Adrenal gland (tissue), 9 donors: ENCODE measurements at regions not wholly inside any gene's neighbourhood (a gene's known extent, or its start where the extent isn't known, plus 50 kb on each side); places are given as distances from the start of the nearest gene placed in this dataset.

Experiments used
- DNase-seq, 7 donors: peaks; one replicate each; pipeline ENCODE4 v3.0.0-alpha.2; 2019 to 2020
- H3K27ac ChIP-seq, 5 donors: fragments of 200-600 bp; sonication (generic) in 4 of 5; 1 replicate in 3 of 5; 2 replicates in 2 of 5; pipeline versions ENCODE4 v1.5.1 to v1.8.0; 2016 to 2020; ENCODE audit warnings: mild to moderate bottlenecking in 1 of 5
- H3K27me3 ChIP-seq: fragments of 200-600 bp; 2 replicates; pipeline ENCODE4 v1.8.0; 2021
- H3K36me3 ChIP-seq, 2 donors: fragments of 200-600 bp; replicated peaks in 1 of 2; 1 replicate in 1 of 2; 2 replicates in 1 of 2; pipeline versions ENCODE4 v1.5.1 to v1.8.0; 2018 to 2022
- H3K4me1 ChIP-seq, 2 donors: fragments of 200-600 bp; replicated peaks in 1 of 2; 1 replicate in 1 of 2; 2 replicates in 1 of 2; pipeline versions ENCODE4 v1.5.1 to v1.8.0; 2018 to 2021
- H3K4me3 ChIP-seq, 4 donors: fragments of 200-600 bp; sonication (generic) in 3 of 4; one replicate each; pipeline ENCODE4 v1.5.1; 2016 to 2018
- H3K9me3 ChIP-seq, 3 donors: fragments of 200-600 bp; sonication (generic) in 1 of 3; replicated peaks in 1 of 3; 1 replicate in 2 of 3; 2 replicates in 1 of 3; pipeline versions ENCODE4 v1.5.1 to v1.8.0; 2016 to 2021
- POLR2A ChIP-seq, 2 donors: fragments of 450-650 bp; IDR thresholded peaks; one replicate each; pipeline ENCODE4 v1.6.1; 2017; ENCODE audit warnings: antibody characterized with exemption in 2 of 2, mild to moderate bottlenecking in 2 of 2, moderate library complexity in 1 of 2
- WGBS, 4 donors: extraction: QIAGEN DNeasy Blood & Tissue Kit in 2 of 4; methylation state at CpG; one replicate each; pipeline versions ENCODE4 v1.1.5 to v1.1.7; 2013 to 2017; 5-methylcytosine and 5-hydroxymethylcytosine counted together
- intact Hi-C, 2 donors: fragments of 100-400 bp; cut with DNase I; formaldehyde crosslinking; loops; one replicate each; pipeline versions ENCODE4 v1.14.1 to v1.15.0; 2022 to 2023
- TF ChIP-seq, protein P1 (sequence below), 6 experiments: fragments of 450-650 bp in 4 of 6; fragments of 200-600 bp in 2 of 6; sonication (generic) in 1 of 6; IDR thresholded peaks; 1 replicate in 5 of 6; 2 replicates in 1 of 6; pipeline versions ENCODE4 v1.5.1 to v1.8.0; 2016 to 2021; ENCODE audit warnings: antibody characterized with exemption in 6 of 6, mild to moderate bottlenecking in 2 of 6, moderate library complexity in 1 of 6
- donor health status: healthy with polysubstance abuse.
- donor health status: Bipolar disorder and iron deficiency.
- donor health status: DM: yes; HTN: yes; CAD: no.
- donor health status: DM: no; HTN: no; CAD: no.
- donor health status: DM: no; HTN: no; CAD: no.

GRCh38 chr10:43985941-43986340 is 337.3 kb upstream of the ZNF32 start:
- H3K9me3 ChIP-seq, result no peaks in the 10 kb centered on the region
- no peak for DNase-seq
- no peak overlapping the region for H3K4me3 ChIP-seq
- H3K27me3 ChIP-seq, result no peaks in the 10 kb centered on the region
- H3K36me3 ChIP-seq, result no peaks in the 10 kb centered on the region
- TF ChIP-seq, protein P1, sequence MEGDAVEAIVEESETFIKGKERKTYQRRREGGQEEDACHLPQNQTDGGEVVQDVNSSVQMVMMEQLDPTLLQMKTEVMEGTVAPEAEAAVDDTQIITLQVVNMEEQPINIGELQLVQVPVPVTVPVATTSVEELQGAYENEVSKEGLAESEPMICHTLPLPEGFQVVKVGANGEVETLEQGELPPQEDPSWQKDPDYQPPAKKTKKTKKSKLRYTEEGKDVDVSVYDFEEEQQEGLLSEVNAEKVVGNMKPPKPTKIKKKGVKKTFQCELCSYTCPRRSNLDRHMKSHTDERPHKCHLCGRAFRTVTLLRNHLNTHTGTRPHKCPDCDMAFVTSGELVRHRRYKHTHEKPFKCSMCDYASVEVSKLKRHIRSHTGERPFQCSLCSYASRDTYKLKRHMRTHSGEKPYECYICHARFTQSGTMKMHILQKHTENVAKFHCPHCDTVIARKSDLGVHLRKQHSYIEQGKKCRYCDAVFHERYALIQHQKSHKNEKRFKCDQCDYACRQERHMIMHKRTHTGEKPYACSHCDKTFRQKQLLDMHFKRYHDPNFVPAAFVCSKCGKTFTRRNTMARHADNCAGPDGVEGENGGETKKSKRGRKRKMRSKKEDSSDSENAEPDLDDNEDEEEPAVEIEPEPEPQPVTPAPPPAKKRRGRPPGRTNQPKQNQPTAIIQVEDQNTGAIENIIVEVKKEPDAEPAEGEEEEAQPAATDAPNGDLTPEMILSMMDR (IDR thresholded peaks at IDR 0.05), result no peak
- TF ChIP-seq POLR2A (IDR thresholded peaks at IDR 0.05), result no peak
- intact Hi-C loops, result no loop called here
- no peak overlapping the region for H3K27ac ChIP-seq
- no peaks in the 10 kb centered on the region for H3K4me1 ChIP-seq
- 88 to 96% (median 91%) methylated on average over 5 of the region's 5 CpGs for WGBS, 4 donors

DNA sequence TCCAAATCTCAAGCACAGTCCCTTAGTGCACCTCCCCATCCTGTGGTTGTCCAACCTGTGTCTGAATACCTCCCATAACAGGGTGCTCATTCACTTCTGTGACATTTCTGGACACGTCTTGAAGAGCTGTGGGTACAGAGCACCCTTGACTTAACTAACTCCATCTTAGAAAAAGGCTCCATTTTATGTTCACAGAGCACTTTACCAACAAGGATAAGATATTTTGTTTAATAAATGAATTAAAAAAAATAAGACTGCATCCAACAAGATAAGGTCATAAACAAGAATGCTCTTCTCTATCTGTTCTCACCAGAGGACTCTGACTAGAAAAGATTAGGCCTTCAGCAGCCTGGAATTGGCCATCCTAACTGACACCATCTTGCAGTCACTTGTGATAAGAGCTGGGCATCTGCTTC is 335.2 kb upstream of the ZNF32 start:
- no peak for DNase-seq
- no peaks in the 10 kb centered on the region for H3K27me3 ChIP-seq
- H3K4me3 ChIP-seq, result no peak overlapping the region
- no peaks in the 10 kb centered on the region for H3K4me1 ChIP-seq
- 84 to 100% (median 91%) methylated on average over 1 of the region's 1 CpG for WGBS, 4 donors
- no peaks in the 10 kb centered on the region for H3K9me3 ChIP-seq
- H3K27ac ChIP-seq, result no peak overlapping the region
- H3K36me3 ChIP-seq, result no peaks in the 10 kb centered on the region
- intact Hi-C loops, result no loop called here
- TF ChIP-seq, protein P1 (IDR thresholded peaks at IDR 0.05), result no peak
- TF ChIP-seq POLR2A (IDR thresholded peaks at IDR 0.05), result no peak

GRCh38 chr10:43983405-43983804 is 334.7 kb upstream of the ZNF32 start:
- H3K27ac ChIP-seq, result no peak overlapping the region
- H3K4me1 ChIP-seq, result no peaks in the 10 kb centered on the region
- no peak overlapping the region for H3K4me3 ChIP-seq
- no peaks in the 10 kb centered on the region for H3K9me3 ChIP-seq
- no peaks in the 10 kb centered on the region for H3K27me3 ChIP-seq
- no peak for TF ChIP-seq POLR2A (IDR thresholded peaks at IDR 0.05)
- TF ChIP-seq, protein P1 (IDR thresholded peaks at IDR 0.05), result no peak
- intact Hi-C loops, result no loop called here
- no peaks in the 10 kb centered on the region for H3K36me3 ChIP-seq
- DNase-seq, result no peak
- WGBS, 4 donors, result 81 to 100% (median 92%) methylated on average over 3 to 6 of the region's 6 CpGs

GRCh38 chr10:43982250-43982649 is 333.6 kb upstream of the ZNF32 start:
- H3K9me3 ChIP-seq, result no peaks in the 10 kb centered on the region
- no peak overlapping the region for H3K27ac ChIP-seq
- H3K4me1 ChIP-seq, result no peaks in the 10 kb centered on the region
- WGBS, 4 donors, result 89 to 97% (median 93%) methylated on average over 3 of the region's 3 CpGs
- no peak overlapping the region for H3K4me3 ChIP-seq
- DNase-seq, result no peak
- no peak for TF ChIP-seq POLR2A (IDR thresholded peaks at IDR 0.05)
- H3K36me3 ChIP-seq, result no peaks in the 10 kb centered on the region
- intact Hi-C loops, result no loop called here
- H3K27me3 ChIP-seq, result no peaks in the 10 kb centered on the region

GRCh38 chr10:43981696-43982095 is 333.0 kb upstream of the ZNF32 start:
- no peaks in the 10 kb centered on the region for H3K9me3 ChIP-seq
- DNase-seq, result no peak
- no peaks in the 10 kb centered on the region for H3K27me3 ChIP-seq
- no peaks in the 10 kb centered on the region for H3K36me3 ChIP-seq
- 68 to 89% (median 71%) methylated on average over 2 of the region's 2 CpGs for WGBS, 4 donors
- no peaks in the 10 kb centered on the region for H3K4me1 ChIP-seq
- H3K27ac ChIP-seq, result no peak overlapping the region
- no peak overlapping the region for H3K4me3 ChIP-seq
- TF ChIP-seq, protein P1 (IDR thresholded peaks at IDR 0.05), result no peak
- TF ChIP-seq POLR2A (IDR thresholded peaks at IDR 0.05), result no peak
- intact Hi-C loops, result no loop called here
